SK-N-SH treated with all-trans-retinoic acid at 6 μM for 48 hours (cell line): ENCODE measurements at regions not wholly inside any gene's neighbourhood (a gene's known extent, or its start where the extent isn't known, plus 50 kb on each side); places are given as distances from the start of the nearest gene placed in this dataset.

Experiments
- ATAC-seq: fragments of 200-7000 bp; cut with Tn5 transposase; 3 replicates; pipeline ENCODE4 v1.9.1; 2020; ENCODE audit warnings: mild to moderate bottlenecking, moderate library complexity
- ARNTL ChIP-seq: fragments of 450-650 bp; formaldehyde crosslinking; IDR thresholded peaks from 2 replicates; pipeline ENCODE4 v1.5.0; 2020; ENCODE audit warnings: low read depth, mild to moderate bottlenecking, moderate library complexity, borderline replicate concordance
- BACH2 ChIP-seq: fragments of 250-450 bp; sonication (Bioruptor Pico); IDR thresholded peaks from 2 replicates; pipeline ENCODE4 v1.9.0; 2021; ENCODE audit warnings: mild to moderate bottlenecking, borderline replicate concordance
- CREB5 ChIP-seq: fragments of 250-450 bp; sonication (Bioruptor Pico); IDR thresholded peaks from 2 replicates; pipeline ENCODE4 v1.5.1; 2020; ENCODE audit warnings: low read depth, mild to moderate bottlenecking, moderate library complexity
- CSDC2 ChIP-seq: fragments of 250-450 bp; sonication (Bioruptor Pico); IDR thresholded peaks from 2 replicates; pipeline ENCODE4 v1.5.0; 2020; ENCODE audit warnings: mild to moderate bottlenecking, moderate library complexity
- CSRNP3 ChIP-seq: fragments of 250-450 bp; sonication (Bioruptor Pico); IDR thresholded peaks from 2 replicates; pipeline ENCODE4 v1.5.1; 2021; ENCODE audit warnings: mild to moderate bottlenecking, moderate library complexity
- ESRRG ChIP-seq: fragments of 250-450 bp; sonication (Bioruptor Pico); IDR thresholded peaks from 2 replicates; pipeline ENCODE4 v1.6.1; 2021; ENCODE audit warnings: mild to moderate bottlenecking
- GLIS3 ChIP-seq: fragments of 250-450 bp; sonication (Bioruptor Pico); IDR thresholded peaks from 2 replicates; pipeline ENCODE4 v1.5.0; 2020; ENCODE audit warnings: mild to moderate bottlenecking, moderate library complexity
- ISL1 ChIP-seq: fragments of 250-450 bp; sonication (Bioruptor Pico); IDR thresholded peaks from 2 replicates; pipeline ENCODE4 v2.1.2; 2022; ENCODE audit warnings: mild to moderate bottlenecking, moderate library complexity
- OSR1 ChIP-seq: fragments of 250-450 bp; sonication (Bioruptor Pico); IDR thresholded peaks from 2 replicates; pipeline ENCODE4 v1.8.0; 2022; ENCODE audit warnings: moderate library complexity, mild to moderate bottlenecking, inconsistent platforms
- PATZ1 ChIP-seq: fragments of 250-450 bp; sonication (Bioruptor Pico); IDR thresholded peaks from 2 replicates; pipeline ENCODE4 v1.8.0; 2020; ENCODE audit warnings: mild to moderate bottlenecking, moderate library complexity, borderline replicate concordance
- POU6F1 ChIP-seq: fragments of 250-450 bp; sonication (Bioruptor Pico); IDR thresholded peaks from 2 replicates; pipeline ENCODE4 v1.8.0; 2021; ENCODE audit warnings: low read depth, mild to moderate bottlenecking, moderate library complexity, borderline replicate concordance
- PPARA ChIP-seq: fragments of 250-450 bp; sonication (Bioruptor Pico); IDR thresholded peaks from 2 replicates; pipeline ENCODE4 v1.5.0; 2020; ENCODE audit warnings: mild to moderate bottlenecking, borderline replicate concordance
- RARB ChIP-seq: fragments of 250-450 bp; sonication (Bioruptor Pico); IDR thresholded peaks from 2 replicates; pipeline ENCODE4 v1.8.0; 2021; ENCODE audit warnings: mild to moderate bottlenecking, moderate library complexity
- SNAI2 ChIP-seq: fragments of 250-450 bp; sonication (Bioruptor Pico); IDR thresholded peaks from 2 replicates; pipeline ENCODE4 v1.5.0; 2020; ENCODE audit warnings: mild to moderate bottlenecking, moderate library complexity
- TOX ChIP-seq: fragments of 250-450 bp; sonication (Bioruptor Pico); IDR thresholded peaks from 2 replicates; pipeline ENCODE4 v1.8.0; 2021; ENCODE audit warnings: mild to moderate bottlenecking, moderate library complexity, borderline replicate concordance
- TSHZ2 ChIP-seq: fragments of 250-450 bp; sonication (Bioruptor Pico); IDR thresholded peaks from 2 replicates; pipeline ENCODE4 v1.5.0; 2020; ENCODE audit warnings: mild to moderate bottlenecking, moderate library complexity
- ZC3H10 ChIP-seq: fragments of 250-450 bp; sonication (Bioruptor Pico); IDR thresholded peaks from 2 replicates; pipeline ENCODE4 v1.5.1; 2021; ENCODE audit warnings: mild to moderate bottlenecking, moderate library complexity
- ZFP30 ChIP-seq: fragments of 450-650 bp; formaldehyde crosslinking; IDR thresholded peaks from 2 replicates; pipeline ENCODE4 v1.5.0; 2022; ENCODE audit warnings: mild to moderate bottlenecking, moderate library complexity
- ZNF565 ChIP-seq: fragments of 450-650 bp; formaldehyde crosslinking; conservative IDR thresholded peaks from 2 replicates; pipeline ENCODE4 v1.5.0; 2020; ENCODE audit warnings: low read depth, mild to moderate bottlenecking, moderate library complexity
- ZNF70 ChIP-seq: fragments of 450-650 bp; formaldehyde crosslinking; IDR thresholded peaks from 2 replicates; pipeline ENCODE4 v1.5.0; 2020; ENCODE audit warnings: mild to moderate bottlenecking, moderate library complexity
- ZNF8 ChIP-seq: fragments of 450-650 bp; formaldehyde crosslinking; IDR thresholded peaks from 2 replicates; pipeline ENCODE4 v1.5.0; 2020; ENCODE audit warnings: mild to moderate bottlenecking, moderate library complexity

- no peak for ATAC-seq
- TF ChIP-seq CSDC2 (CRISPR knock-in tag) (no peak), PPARA (CRISPR knock-in tag) (no peak), ESRRG (CRISPR knock-in tag) (no peak), ZFP30 (no peak), POU6F1 (no peak), GLIS3 (CRISPR knock-in tag) (no peak), ISL1 (CRISPR knock-in tag) (no peak), ARNTL (CRISPR knock-in tag) (no peak), TSHZ2 (no peak), PATZ1 (no peak), OSR1 (CRISPR knock-in tag) (no peak), SNAI2 (CRISPR knock-in tag) (no peak), CSRNP3 (CRISPR knock-in tag) (no peak), ZNF8 (no peak), ZNF565 (CRISPR knock-in tag) (no peak), RARB (CRISPR knock-in tag) (no peak), BACH2 (CRISPR knock-in tag) (no peak)
- TF ChIP-seq, all 23 proteins: peak for 0
Measured at GRCh38 chr6:148286563-148286962, 56.1 kb upstream of the SASH1 start.

GRCh38 chr6:148287623-148288333 lies 54.9 kb upstream of the SASH1 start:
- no peak for ATAC-seq
- TF ChIP-seq ZNF70 (CRISPR knock-in tag) (no peak), GLIS3 (CRISPR knock-in tag) (no peak), OSR1 (CRISPR knock-in tag) (no peak), RARB (CRISPR knock-in tag) (no peak), ZNF565 (CRISPR knock-in tag) (no peak), ESRRG (CRISPR knock-in tag) (no peak), SNAI2 (CRISPR knock-in tag) (no peak), PATZ1 (no peak), BACH2 (CRISPR knock-in tag) (no peak), TSHZ2 (no peak), CREB5 (no peak), ZC3H10 (CRISPR knock-in tag) (no peak), TOX (CRISPR knock-in tag) (no peak), CSDC2 (CRISPR knock-in tag) (no peak)
